Adrenal gland (tissue), 5 donors: ENCODE measurements at regions not wholly inside any gene's neighbourhood (a gene's known extent, or its start where the extent isn't known, plus 50 kb on each side); places are given as distances from the start of the nearest gene placed in this dataset.

Source experiments
- CTCF ChIP-seq, 6 experiments: fragments of 450-650 bp in 4 of 6; fragments of 200-600 bp in 2 of 6; sonication (generic) in 1 of 6; IDR thresholded peaks; 1 replicate in 5 of 6; 2 replicates in 1 of 6; pipeline versions ENCODE4 v1.5.1 to v1.8.0; 2016 to 2021; ENCODE audit warnings: antibody characterized with exemption in 6 of 6, mild to moderate bottlenecking in 2 of 6, moderate library complexity in 1 of 6
- POLR2A ChIP-seq, 2 donors: fragments of 450-650 bp; IDR thresholded peaks; one replicate each; pipeline ENCODE4 v1.6.1; 2017; ENCODE audit warnings: antibody characterized with exemption in 2 of 2, mild to moderate bottlenecking in 2 of 2, moderate library complexity in 1 of 2
- donor health status: DM: no; HTN: no; CAD: no.

GRCh38 chr10:64765498-64765897 is 1244.3 kb downstream of the REEP3 start:
- no peak for TF ChIP-seq CTCF (IDR thresholded peaks at IDR 0.05)
- no peak for TF ChIP-seq POLR2A (IDR thresholded peaks at IDR 0.05)
